Activated T-cell treated with anti-CD3 and anti-CD28 coated beads, Interleukin-2, amount 50 U/mL, for 4 hours (primary cell): ENCODE measurements at regions not wholly inside any gene's neighbourhood (a gene's known extent, or its start where the extent isn't known, plus 50 kb on each side); places are given as distances from the start of the nearest gene placed in this dataset.

Experiments used
- ATAC-seq, 2 donors: fragments of 200-7000 bp; cut with Tn5 transposase; one replicate each; pipeline ENCODE4 v1.10.0; 2021
- DNase-seq: peaks from one replicate; pipeline ENCODE4 v3.0.0-alpha.2; 2020
- H3K27me3 Mint-ChIP-seq: one replicate; pipeline ENCODE4 v1.8.0; 2021; ENCODE audit warnings: low read depth, mixed read lengths
- H3K36me3 Mint-ChIP-seq: one replicate; pipeline ENCODE4 v1.8.0; 2022; ENCODE audit warnings: mixed read lengths; ENCODE audit not compliant: insufficient read depth
- H3K4me1 Mint-ChIP-seq: one replicate; pipeline ENCODE4 v1.8.0; 2021; ENCODE audit warnings: low read depth, mixed read lengths
- H3K4me3 Mint-ChIP-seq: one replicate; pipeline ENCODE4 v1.8.0; 2021; ENCODE audit warnings: mild to moderate bottlenecking, moderate library complexity, mixed read lengths
- H3K9me3 Mint-ChIP-seq: one replicate; pipeline ENCODE4 v1.8.0; 2021; ENCODE audit warnings: mixed read lengths

DNA sequence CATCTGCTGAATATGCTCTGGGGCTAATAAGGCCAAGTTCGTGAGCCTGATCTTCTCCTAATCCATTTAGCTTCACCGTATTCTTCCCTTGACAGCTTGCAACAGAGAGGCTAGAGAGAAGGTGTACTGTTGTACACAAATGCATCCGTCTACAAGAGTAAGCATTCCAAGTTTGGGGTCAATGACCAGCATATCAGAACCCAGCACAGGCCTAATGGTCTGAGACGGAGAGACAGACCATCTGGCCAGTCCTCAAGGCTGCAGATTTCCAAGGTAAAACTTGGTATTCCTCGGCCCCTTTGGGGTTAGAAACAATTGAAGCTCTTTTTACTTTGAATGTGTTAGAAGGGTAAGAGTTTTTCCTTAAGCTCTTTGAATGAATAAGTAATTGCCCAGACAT is 481.2 kb upstream of the KLF4 start:
- Mint-ChIP-seq H3K9me3 (peaks cover 6% of the 10 kb centered on the region), H3K4me1 (no peaks in the 10 kb centered on the region), H3K27me3 (no peaks in the 10 kb centered on the region), H3K36me3 (no peaks in the 10 kb centered on the region), H3K4me3 (no peak overlapping the region)
- DNase-seq (no peak), ATAC-seq (no peak)

DNA sequence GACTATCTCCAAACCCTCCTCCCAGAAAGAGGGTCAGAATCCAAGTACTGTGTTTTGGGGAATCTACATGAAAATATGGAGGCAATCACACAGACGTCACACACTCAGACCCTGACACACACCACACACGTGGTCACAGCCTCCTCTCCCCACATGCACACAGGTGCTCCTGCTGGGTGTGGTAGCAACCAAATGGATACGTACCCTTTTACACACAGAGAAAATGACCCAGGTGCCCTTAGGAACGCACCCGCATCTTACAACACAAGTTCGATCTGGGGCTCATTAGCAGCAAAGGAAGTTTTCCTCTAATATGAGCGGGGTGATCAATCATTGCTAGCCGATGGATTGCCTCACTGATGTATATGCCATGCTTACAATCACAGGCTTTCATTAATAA is 480.2 kb upstream of the KLF4 start:
- peaks cover 6% of the 10 kb centered on the region for H3K9me3 Mint-ChIP-seq
- H3K4me3 Mint-ChIP-seq = no peak overlapping the region
- ATAC-seq (no peak), DNase-seq (no peak)
- no peaks in the 10 kb centered on the region for H3K27me3 Mint-ChIP-seq
- no peaks in the 10 kb centered on the region for H3K36me3 Mint-ChIP-seq
- no peaks in the 10 kb centered on the region for H3K4me1 Mint-ChIP-seq

DNA sequence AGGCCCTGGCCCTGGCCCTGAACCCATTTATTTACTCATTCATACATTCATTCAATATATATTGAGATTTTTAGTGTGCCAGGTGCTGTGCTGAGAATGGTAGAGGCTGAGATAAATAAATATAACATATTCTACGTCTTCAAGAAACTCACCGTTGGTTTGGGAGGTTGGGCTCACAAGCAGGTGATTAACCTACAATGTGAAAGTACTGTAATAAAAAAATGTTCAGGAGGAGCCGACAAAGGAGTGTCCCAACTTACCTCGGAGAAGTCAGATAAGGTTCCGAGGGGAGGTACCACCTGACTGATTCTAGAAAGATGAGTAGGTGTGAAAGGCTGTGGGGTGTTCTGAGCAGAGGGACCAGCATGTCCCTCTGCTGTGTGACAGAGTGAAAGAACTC is 479.6 kb upstream of the KLF4 start:
- Mint-ChIP-seq H3K27me3 (no peaks in the 10 kb centered on the region), H3K9me3 (peaks cover 6% of the 10 kb centered on the region), H3K4me1 (no peaks in the 10 kb centered on the region), H3K4me3 (no peak overlapping the region), H3K36me3 (no peaks in the 10 kb centered on the region)
- ATAC-seq (no peak), DNase-seq (no peak)

DNA sequence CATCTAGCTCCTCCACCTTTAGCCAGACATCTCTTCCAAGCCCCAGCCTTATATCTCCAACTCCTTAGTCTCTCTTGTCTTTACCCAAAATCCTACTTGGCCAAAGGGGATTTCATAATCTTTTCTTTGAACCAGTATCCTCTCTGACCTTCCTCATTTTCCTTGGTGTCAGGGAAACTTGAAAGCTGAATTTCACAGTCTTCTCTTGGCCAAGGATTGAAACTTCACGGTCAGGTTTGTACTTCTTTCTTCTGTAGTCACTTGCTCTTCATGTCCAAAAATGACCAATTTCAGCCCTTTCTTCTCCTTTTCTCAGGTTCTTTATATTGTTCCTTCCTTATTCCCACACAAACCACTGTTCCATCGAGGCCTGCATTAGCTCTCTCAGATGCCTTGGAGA is 473.7 kb upstream of the KLF4 start:
- Mint-ChIP-seq H3K36me3 (no peaks in the 10 kb centered on the region), H3K4me1 (no peaks in the 10 kb centered on the region), H3K27me3 (no peaks in the 10 kb centered on the region), H3K9me3 (peaks cover 3% of the 10 kb centered on the region), H3K4me3 (no peak overlapping the region)
- ATAC-seq (no peak), DNase-seq (no peak)

DNA sequence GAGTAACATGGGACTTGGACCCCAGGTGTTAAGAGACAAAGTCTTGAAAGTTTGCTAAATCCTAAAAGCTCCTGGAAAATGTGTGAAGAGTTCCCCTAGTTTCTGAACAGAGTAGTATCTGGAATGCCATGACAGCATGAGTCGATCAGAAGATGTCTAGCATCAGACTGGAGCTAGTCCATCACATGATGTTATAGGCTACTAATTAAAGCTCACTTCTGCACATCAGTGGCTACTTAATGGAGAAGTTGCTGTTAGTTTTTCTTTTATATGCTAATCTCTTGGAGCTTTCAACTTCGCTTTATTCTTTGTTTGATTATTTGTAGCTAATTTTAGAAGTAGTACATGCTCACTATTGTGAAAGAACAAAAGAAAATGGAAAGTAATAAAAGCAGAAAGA is 471.3 kb upstream of the KLF4 start:
- no peak overlapping the region for H3K4me3 Mint-ChIP-seq
- ATAC-seq (no peak), DNase-seq (no peak)
- no peaks in the 10 kb centered on the region for H3K27me3 Mint-ChIP-seq
- no peaks in the 10 kb centered on the region for H3K36me3 Mint-ChIP-seq
- H3K4me1 Mint-ChIP-seq = no peaks in the 10 kb centered on the region
- no peaks in the 10 kb centered on the region for H3K9me3 Mint-ChIP-seq

DNA sequence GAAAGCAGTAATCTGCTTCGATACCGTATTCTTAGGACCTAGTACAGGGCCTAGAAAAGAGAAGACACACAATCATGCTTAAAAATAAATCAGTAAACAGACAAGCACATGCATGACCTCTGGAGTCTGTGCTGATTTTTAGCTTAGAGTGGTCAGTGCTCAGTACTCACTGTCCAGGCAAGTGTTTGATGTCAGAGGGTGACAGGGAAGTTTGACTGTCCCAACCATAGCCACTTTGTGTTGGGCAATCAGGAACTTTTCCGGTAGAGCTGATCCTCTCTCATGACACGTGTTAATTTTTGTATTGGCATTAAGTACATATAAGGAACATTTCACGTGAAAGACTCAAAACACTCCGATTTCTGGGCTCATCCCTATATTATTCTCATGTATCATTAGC is 464.7 kb upstream of the KLF4 start:
- Mint-ChIP-seq H3K4me3 (no peak overlapping the region), H3K4me1 (no peaks in the 10 kb centered on the region)

DNA sequence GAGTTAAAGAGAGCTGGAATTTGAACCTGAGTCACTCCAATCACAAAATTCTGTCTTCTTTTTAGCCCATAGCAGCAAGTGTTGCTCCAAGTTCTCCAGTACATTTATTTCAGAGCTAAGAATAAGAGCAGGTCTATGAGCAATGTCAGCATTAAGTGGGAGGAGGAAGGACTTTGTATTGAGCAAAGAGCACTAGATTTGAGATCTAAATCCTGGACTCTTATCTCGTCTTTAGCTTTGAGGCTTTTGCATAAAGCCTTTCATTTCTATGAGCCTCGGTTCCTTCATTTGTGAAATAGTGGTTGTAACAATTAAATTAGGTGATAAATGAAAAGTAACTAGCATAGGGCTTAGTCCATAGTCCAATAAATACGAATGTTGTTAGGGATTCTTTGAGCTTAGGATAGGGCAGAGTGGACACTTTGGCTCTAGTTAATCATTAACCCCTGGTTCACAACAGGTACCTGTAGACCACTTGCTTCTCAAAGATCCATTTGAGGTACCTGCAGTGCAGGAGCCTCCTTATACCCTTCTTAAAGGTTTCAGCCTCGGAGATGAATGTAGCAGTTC is 464.1 kb upstream of the KLF4 start:
- Mint-ChIP-seq H3K9me3 (peaks cover 9% of the 10 kb centered on the region), H3K4me1 (no peaks in the 10 kb centered on the region), H3K36me3 (no peaks in the 10 kb centered on the region), H3K4me3 (no peak overlapping the region), H3K27me3 (no peaks in the 10 kb centered on the region)
- no peak for DNase-seq
- ATAC-seq = no peak

More for the DNA sequence above, 464.7 kb upstream of the KLF4 start:
- ATAC-seq (no peak), DNase-seq (no peak)
- Mint-ChIP-seq H3K36me3 (no peaks in the 10 kb centered on the region), H3K9me3 (peaks cover 9% of the 10 kb centered on the region), H3K27me3 (no peaks in the 10 kb centered on the region)

DNA sequence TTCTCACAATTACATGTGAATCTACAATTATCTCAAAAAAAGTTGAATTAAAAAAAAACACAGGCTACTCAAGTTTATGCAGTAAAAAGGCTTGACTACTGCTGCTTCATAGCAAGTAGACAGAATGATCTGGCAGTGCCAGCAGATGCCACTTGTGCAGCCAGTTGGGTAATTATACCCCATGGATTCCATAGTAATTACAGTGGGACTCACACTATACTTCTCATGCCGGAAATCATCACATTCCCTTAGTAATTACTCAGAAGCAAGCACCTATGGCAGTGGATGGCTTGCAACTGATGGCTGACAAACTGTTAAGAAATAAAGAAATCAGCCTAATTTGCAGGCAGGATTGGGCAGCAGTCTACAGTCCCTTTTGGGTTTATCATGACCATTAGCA is 463.2 kb upstream of the KLF4 start:
- no peaks in the 10 kb centered on the region for H3K4me1 Mint-ChIP-seq
- DNase-seq = no peak
- H3K27me3 Mint-ChIP-seq = no peaks in the 10 kb centered on the region
- no peak for ATAC-seq
- peaks cover 9% of the 10 kb centered on the region for H3K9me3 Mint-ChIP-seq
- no peak overlapping the region for H3K4me3 Mint-ChIP-seq
- H3K36me3 Mint-ChIP-seq = no peaks in the 10 kb centered on the region

DNA sequence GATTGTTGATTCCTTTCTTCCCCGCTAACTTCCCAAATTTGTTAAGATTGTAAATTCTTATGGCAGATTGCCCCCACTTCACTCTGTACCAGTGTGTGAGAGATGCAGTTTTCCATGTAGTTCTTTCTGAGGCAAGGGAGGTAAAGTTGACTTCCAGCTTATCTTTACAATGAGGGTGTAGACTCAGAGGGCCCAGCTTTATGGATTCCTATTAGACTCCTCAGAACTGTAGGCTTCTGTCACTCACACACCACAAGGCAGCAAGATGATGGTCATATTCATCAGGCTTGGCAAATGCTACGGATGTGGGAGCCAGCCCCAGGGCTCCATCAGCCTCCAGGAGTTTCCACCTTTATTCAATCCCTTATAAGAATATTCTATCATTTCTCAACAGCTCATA is 461.9 kb upstream of the KLF4 start:
- no peaks in the 10 kb centered on the region for H3K36me3 Mint-ChIP-seq
- ATAC-seq (no peak), DNase-seq (no peak)
- peaks cover 9% of the 10 kb centered on the region for H3K9me3 Mint-ChIP-seq
- H3K27me3 Mint-ChIP-seq = no peaks in the 10 kb centered on the region
- no peaks in the 10 kb centered on the region for H3K4me1 Mint-ChIP-seq
- H3K4me3 Mint-ChIP-seq = no peak overlapping the region

DNA sequence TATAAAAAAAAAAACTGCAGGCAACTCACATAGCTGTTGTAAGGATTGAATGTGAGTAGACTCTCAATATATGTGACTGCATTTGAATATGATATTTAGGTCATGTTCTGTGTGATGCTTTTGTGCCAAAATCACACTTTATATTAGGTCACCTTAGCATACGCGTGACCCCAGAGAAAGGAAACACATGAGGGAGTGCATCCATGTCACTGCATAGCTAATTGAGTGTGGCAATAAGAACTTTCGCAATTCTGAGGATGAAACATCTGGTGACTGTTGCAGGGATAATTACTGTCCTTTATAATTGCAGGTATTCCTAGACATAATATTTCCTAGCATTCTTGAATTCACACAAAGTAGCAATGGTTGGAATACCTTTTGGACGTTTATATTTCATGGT is 459.5 kb upstream of the KLF4 start:
- DNase-seq (no peak), ATAC-seq (no peak)
- H3K27me3 Mint-ChIP-seq = no peaks in the 10 kb centered on the region
- H3K4me1 Mint-ChIP-seq = no peaks in the 10 kb centered on the region
- no peaks in the 10 kb centered on the region for H3K36me3 Mint-ChIP-seq
- no peak overlapping the region for H3K4me3 Mint-ChIP-seq
- H3K9me3 Mint-ChIP-seq = peaks cover 9% of the 10 kb centered on the region

DNA sequence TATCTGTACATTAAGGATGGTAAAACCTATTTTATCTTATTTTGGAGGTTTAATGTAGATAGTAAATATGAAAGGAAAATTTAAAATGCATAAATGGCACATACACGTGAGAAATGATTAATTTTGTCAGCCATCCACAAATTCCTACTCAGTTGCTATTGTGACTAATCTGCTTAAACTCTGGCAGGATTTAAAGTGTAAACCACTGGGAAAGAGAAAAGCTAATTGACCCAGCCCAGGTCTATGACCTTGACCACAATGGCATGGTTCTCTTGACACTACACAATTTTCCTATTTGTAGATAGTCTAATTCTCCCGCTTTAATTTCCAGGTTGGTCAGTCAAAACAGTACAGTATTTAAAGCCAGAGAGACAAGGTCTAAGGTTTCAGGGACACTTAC is 459.0 kb upstream of the KLF4 start:
- DNase-seq = no peak
- peaks cover 13% of the 10 kb centered on the region for H3K9me3 Mint-ChIP-seq
- no peaks in the 10 kb centered on the region for H3K36me3 Mint-ChIP-seq
- no peak overlapping the region for H3K4me3 Mint-ChIP-seq
- H3K4me1 Mint-ChIP-seq = no peaks in the 10 kb centered on the region
- no peaks in the 10 kb centered on the region for H3K27me3 Mint-ChIP-seq
- no peak for ATAC-seq

DNA sequence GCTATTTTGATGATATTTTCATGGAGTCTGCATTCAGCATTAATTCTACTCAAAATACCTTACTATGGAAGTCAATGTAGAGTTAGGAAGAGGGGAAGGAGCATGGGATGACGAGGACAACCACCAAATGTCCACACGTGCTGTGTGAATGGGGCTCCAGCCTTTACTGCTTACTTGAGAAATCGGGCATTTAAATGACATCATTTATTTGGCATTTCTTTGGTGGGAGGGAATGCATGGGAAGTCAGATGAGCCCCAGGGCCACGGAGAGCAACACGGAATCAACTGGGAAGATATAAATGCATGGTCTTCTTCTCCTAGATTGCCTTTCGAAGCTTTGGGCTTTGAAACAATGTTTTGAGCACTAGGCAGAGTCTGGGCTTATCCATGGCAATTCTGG is 458.5 kb upstream of the KLF4 start:
- DNase-seq = no peak
- no peak for ATAC-seq
- Mint-ChIP-seq H3K27me3 (no peaks in the 10 kb centered on the region), H3K4me3 (no peak overlapping the region), H3K4me1 (no peaks in the 10 kb centered on the region), H3K9me3 (peaks cover 14% of the 10 kb centered on the region), H3K36me3 (no peaks in the 10 kb centered on the region)

DNA sequence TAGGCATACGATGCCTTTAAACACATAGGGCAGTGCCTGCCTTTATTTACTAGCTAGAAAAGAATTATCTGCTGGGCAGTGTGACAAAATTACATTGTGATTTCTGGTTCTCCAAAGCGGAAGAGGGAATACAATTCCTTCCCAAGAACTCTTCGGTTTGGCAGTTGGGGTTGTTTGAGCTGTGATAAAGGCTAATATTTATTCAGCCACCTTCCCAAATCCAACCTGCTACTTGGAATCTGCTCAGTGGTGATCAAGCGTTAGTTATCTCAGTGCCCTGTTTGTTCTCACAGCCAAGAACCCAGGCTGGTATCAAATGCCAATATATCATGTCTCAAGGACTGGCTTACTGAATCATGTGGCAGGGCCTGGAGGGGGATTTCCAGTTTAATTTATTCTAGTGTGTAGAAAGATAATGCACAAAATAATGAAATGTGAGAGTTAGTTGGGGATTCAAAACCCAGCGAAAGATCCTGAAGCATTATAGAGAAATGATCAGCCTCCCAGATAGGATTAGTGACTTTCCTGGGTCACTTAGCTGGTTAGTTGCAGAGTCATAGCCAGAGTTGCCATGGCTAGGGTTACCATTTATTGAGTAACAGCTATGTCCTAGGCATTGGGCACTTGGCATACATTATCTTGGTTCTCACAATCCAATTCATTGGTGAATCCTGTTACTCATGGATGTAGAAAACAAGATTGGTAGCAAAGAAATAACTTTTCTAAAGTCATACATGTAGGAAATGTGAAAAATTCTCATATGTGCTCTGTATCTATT is 457.0 kb upstream of the KLF4 start:
- Mint-ChIP-seq H3K4me3 (no peak overlapping the region), H3K27me3 (no peaks in the 10 kb centered on the region), H3K36me3 (no peaks in the 10 kb centered on the region), H3K9me3 (peaks cover 10% of the 10 kb centered on the region), H3K4me1 (no peaks in the 10 kb centered on the region)
- DNase-seq (no peak), ATAC-seq (no peak)

DNA sequence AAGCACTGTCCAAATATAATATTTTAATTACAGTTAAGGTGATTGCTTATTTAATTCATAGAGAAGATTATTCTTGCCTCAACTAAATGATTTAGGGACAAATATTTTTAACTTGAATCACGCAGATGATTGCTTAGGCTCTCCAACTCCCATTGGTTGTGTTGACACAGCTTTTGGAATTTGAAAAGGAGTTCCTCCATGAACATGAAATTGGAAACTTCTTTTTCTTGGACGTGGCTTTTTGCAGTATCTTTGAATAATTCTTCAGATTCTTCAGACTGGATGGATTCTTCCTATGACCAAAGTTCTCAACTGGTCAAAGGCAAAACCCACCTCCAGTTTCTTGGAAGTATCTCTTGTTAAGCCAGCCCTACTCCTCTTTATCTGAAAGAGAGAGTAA is 456.4 kb upstream of the KLF4 start:
- Mint-ChIP-seq H3K9me3 (peaks cover 10% of the 10 kb centered on the region), H3K27me3 (no peaks in the 10 kb centered on the region), H3K4me3 (no peak overlapping the region), H3K4me1 (no peaks in the 10 kb centered on the region), H3K36me3 (no peaks in the 10 kb centered on the region)
- no peak for ATAC-seq
- no peak for DNase-seq

DNA sequence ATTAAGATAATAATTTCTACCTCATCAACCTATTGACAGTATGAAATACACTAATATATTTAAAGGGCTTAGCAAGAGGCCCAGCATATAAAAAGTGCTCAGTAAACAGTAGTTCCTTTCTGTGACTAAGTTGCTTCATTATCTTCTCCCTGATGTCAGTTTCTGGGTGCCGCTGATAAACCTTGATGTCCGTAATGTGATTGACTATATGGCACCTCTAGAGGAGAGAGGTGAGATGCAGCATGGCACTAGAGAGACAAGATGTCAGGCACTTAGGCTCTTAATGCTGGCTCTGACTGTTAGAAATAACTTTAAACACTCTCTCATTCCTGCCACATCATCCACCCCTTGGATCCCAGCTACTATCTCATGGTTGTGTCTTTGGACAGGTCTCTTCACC is 455.9 kb upstream of the KLF4 start:
- ATAC-seq = no peak
- DNase-seq = no peak
- Mint-ChIP-seq H3K4me3 (no peak overlapping the region), H3K27me3 (no peaks in the 10 kb centered on the region), H3K9me3 (peaks cover 10% of the 10 kb centered on the region), H3K4me1 (no peaks in the 10 kb centered on the region), H3K36me3 (no peaks in the 10 kb centered on the region)
